A549 (cell line): ENCODE measurements at regions not wholly inside any gene's neighbourhood (a gene's known extent, or its start where the extent isn't known, plus 50 kb on each side); places are given as distances from the start of the nearest gene placed in this dataset.

Experiments
- BCL3 ChIP-seq: fragments of >200 bp; sonication (Bioruptor Twin); formaldehyde crosslinking; IDR thresholded peaks from 3 replicates; pipeline ENCODE4 v1.6.1; 2016
- BHLHE40 ChIP-seq: IDR thresholded peaks from 2 replicates; pipeline ENCODE4 v1.6.1; 2012; ENCODE audit warnings: low read depth, low read length, inconsistent platforms
- CTCF ChIP-seq: fragments of >200 bp; sonication (Bioruptor Twin); formaldehyde crosslinking; IDR thresholded peaks from 3 replicates; pipeline ENCODE4 v1.5.1; 2016
- HMGXB4 ChIP-seq: fragments of 250-450 bp; sonication (Bioruptor Pico); IDR thresholded peaks from 2 replicates; pipeline ENCODE4 v1.5.0; 2021; ENCODE audit warnings: mild to moderate bottlenecking, moderate library complexity, borderline replicate concordance
- MAX ChIP-seq: IDR thresholded peaks from 2 replicates; pipeline ENCODE4 v1.6.1; 2012
- MYC ChIP-seq: IDR thresholded peaks from 2 replicates; pipeline ENCODE4 v1.6.1; 2012; ENCODE audit warnings: mild to moderate bottlenecking, inconsistent platforms, low read length, improper control_type of control experiment, borderline replicate concordance
- PHF8 ChIP-seq: fragments of 200-600 bp; sonication (generic); IDR thresholded peaks from 2 replicates; pipeline ENCODE4 v1.6.1; 2016; ENCODE audit warnings: low read depth, mild to moderate bottlenecking, antibody characterized with exemption, moderate library complexity, borderline replicate concordance
- POLR2A ChIP-seq: IDR thresholded peaks from 2 replicates; pipeline ENCODE4 v1.6.1; 2012; ENCODE audit warnings: mild to moderate bottlenecking, low read length
- SMC3 ChIP-seq: fragments of >200 bp; sonication (Bioruptor Twin); formaldehyde crosslinking; IDR thresholded peaks from 3 replicates; pipeline ENCODE4 v1.6.1; 2018; ENCODE audit warnings: inconsistent platforms
- USF2 ChIP-seq: fragments of 450-650 bp; IDR thresholded peaks from 2 replicates; pipeline ENCODE4 v1.6.1; 2014; ENCODE audit warnings: antibody characterized with exemption
- ZFP36 ChIP-seq: fragments of 450-650 bp; IDR thresholded peaks from 2 replicates; pipeline ENCODE4 v1.6.1; 2014; ENCODE audit warnings: borderline replicate concordance; ENCODE audit not compliant: partially characterized antibody
- ZSCAN20 ChIP-seq: fragments of 250-450 bp; sonication (Bioruptor Pico); IDR thresholded peaks from 2 replicates; pipeline ENCODE4 v1.8.0; 2022; ENCODE audit warnings: mild to moderate bottlenecking, moderate library complexity

GRCh38 chr2:220297093-220297492, 669.7 kb downstream of the SLC4A3 start:
- TF ChIP-seq CTCF (no peak), USF2 (no peak), MAX (no peak), PHF8 (no peak), SMC3 (no peak), ZFP36 (no peak), MYC (no peak), BHLHE40 (no peak), POLR2A (no peak), ZSCAN20 (CRISPR knock-in tag) (no peak), BCL3 (no peak), HMGXB4 (CRISPR knock-in tag) (no peak)
